ENCODE measurements at regions not wholly inside any gene's neighbourhood (a gene's known extent, or its start where the extent isn't known, plus 50 kb on each side); places are given as distances from the start of the nearest gene placed in this dataset.
A peak's percentile ranks its signal among the peaks of the same experiment; 100 is the strongest.

GRCh38 chr4:75302648-75303047, 211.6 kb downstream of the RCHY1 start:
- no peak overlapping the region for H4K8ac ChIP-seq (ENCODE audit: low read depth, low read length)
- H3K18ac ChIP-seq (ENCODE audit: low read length): no peak overlapping the region
- no peak overlapping the region for H3K14ac ChIP-seq (ENCODE audit: low read length)
- H3K4me2 ChIP-seq (ENCODE audit: insufficient read depth, low read length, poor library complexity, severe bottlenecking): no peak overlapping the region
- no peaks in the 10 kb centered on the region for H3K36me3 ChIP-seq (replicated peaks in 1 of 2; ENCODE audit: control insufficient read depth in 2 of 2, insufficient read depth in 2 of 2, low read length in 2 of 2)
- no peak overlapping the region for H4K91ac ChIP-seq (ENCODE audit: low read depth, low read length, poor library complexity)
- H3K23ac ChIP-seq (ENCODE audit: low read depth, low read length, poor library complexity): no peak overlapping the region
- H2BK5ac ChIP-seq (ENCODE audit: low read length): no peak overlapping the region
- peaks cover 2 to 4% of the 10 kb centered on the region in 2 donors for H3K4me1 ChIP-seq (ENCODE audit: control insufficient read depth in 2 of 2, insufficient read depth in 1 of 2, low read depth in 1 of 2, low read length in 2 of 2)
- no peak for DNase-seq (ENCODE audit: low spot score)
- WGBS, 2 donors (ENCODE audit: extremely low coverage in 2 of 2, insufficient read length in 2 of 2, insufficient replicate concordance in 1 of 2): no CpG with 5 or more reads among the region's 2 CpGs
- H2AK5ac ChIP-seq (ENCODE audit: low read depth, low read length): no peak overlapping the region
- H3K9me3 ChIP-seq (replicated peaks in 1 of 2; ENCODE audit: control insufficient read depth in 2 of 2, insufficient read depth in 1 of 2, low read depth in 1 of 2, low read length in 2 of 2): peaks cover 0 to 2% of the 10 kb centered on the region in 2 donors
- H2BK15ac ChIP-seq (ENCODE audit: low read length): no peak overlapping the region
- no peaks in the 10 kb centered on the region for H3K79me1 ChIP-seq (ENCODE audit: low read depth, low read length)
- no peak overlapping the region for H2AFZ ChIP-seq (ENCODE audit: low read length)
- no peak overlapping the region for H3K4ac ChIP-seq (ENCODE audit: low read length)
- H3K4me3 ChIP-seq (ENCODE audit: low read length in 2 of 2): no peak overlapping the region
- H2BK120ac ChIP-seq (ENCODE audit: low read depth, low read length): no peak overlapping the region
- H3K27ac ChIP-seq (replicated peaks; ENCODE audit: low read length): no peak overlapping the region
- peaks cover 0 to 25% (median 0%) of the 10 kb centered on the region in 3 experiments for H3K27me3 ChIP-seq (ENCODE audit: control insufficient read depth in 3 of 3, insufficient read depth in 3 of 3, low read depth in 1 of 3, low read length in 3 of 3)
- no peak overlapping the region for H2BK12ac ChIP-seq (ENCODE audit: low read length)
- no peak overlapping the region for H3K9ac ChIP-seq (ENCODE audit: low read depth, low read length, poor library complexity)

- Histone ChIP-seq H2BK15ac (ENCODE audit: low read length) (no peak overlapping the region), H2BK5ac (ENCODE audit: low read length) (no peak overlapping the region), H3K27ac (replicated peaks; ENCODE audit: low read length) (no peak overlapping the region), H4K8ac (ENCODE audit: low read depth, low read length) (no peak overlapping the region), H2AK5ac (ENCODE audit: low read depth, low read length) (no peak overlapping the region), H3K9ac (ENCODE audit: low read depth, low read length, poor library complexity) (no peak overlapping the region), H2BK120ac (ENCODE audit: low read depth, low read length) (no peak overlapping the region), H3K14ac (ENCODE audit: low read length) (no peak overlapping the region), H3K9me3 (replicated peaks in 1 of 2; ENCODE audit: control insufficient read depth in 2 of 2, insufficient read depth in 1 of 2, low read depth in 1 of 2, low read length in 2 of 2) (no peaks in the 10 kb centered on the region), H2AFZ (ENCODE audit: low read length) (no peak overlapping the region), H3K36me3 (replicated peaks in 1 of 2; ENCODE audit: control insufficient read depth in 2 of 2, insufficient read depth in 2 of 2, low read length in 2 of 2) (no peaks in the 10 kb centered on the region), H3K4ac (ENCODE audit: low read length) (no peak overlapping the region), H2BK12ac (ENCODE audit: low read length) (no peak overlapping the region), H3K4me1 (ENCODE audit: control insufficient read depth in 2 of 2, insufficient read depth in 1 of 2, low read depth in 1 of 2, low read length in 2 of 2) (no peaks in the 10 kb centered on the region), H3K23ac (ENCODE audit: low read depth, low read length, poor library complexity) (no peak overlapping the region), H4K91ac (ENCODE audit: low read depth, low read length, poor library complexity) (no peak overlapping the region), H3K4me2 (ENCODE audit: insufficient read depth, low read length, poor library complexity, severe bottlenecking) (no peak overlapping the region), H3K27me3 (ENCODE audit: control insufficient read depth in 3 of 3, insufficient read depth in 3 of 3, low read depth in 1 of 3, low read length in 3 of 3) (no peaks in the 10 kb centered on the region), H3K4me3 (ENCODE audit: low read length in 2 of 2) (no peak overlapping the region), H3K18ac (ENCODE audit: low read length) (no peak overlapping the region), H3K79me1 (ENCODE audit: low read depth, low read length) (no peaks in the 10 kb centered on the region)
- no CpG with 5 or more reads among the region's 7 CpGs for WGBS, 2 donors (ENCODE audit: extremely low coverage in 2 of 2, insufficient read length in 2 of 2, insufficient replicate concordance in 1 of 2)
- peak; percentile 14 for DNase-seq (ENCODE audit: low spot score)
Measured at GRCh38 chr4:75289914-75290582, 224.2 kb downstream of the RCHY1 start.

GRCh38 chr4:75287738-75288517, 226.3 kb downstream of the RCHY1 start:
- H3K4me2 ChIP-seq (ENCODE audit: insufficient read depth, low read length, poor library complexity, severe bottlenecking): no peak overlapping the region
- no peaks in the 10 kb centered on the region for H3K36me3 ChIP-seq (replicated peaks in 1 of 2; ENCODE audit: control insufficient read depth in 2 of 2, insufficient read depth in 2 of 2, low read length in 2 of 2)
- no peak overlapping the region for H3K18ac ChIP-seq (ENCODE audit: low read length)
- no peak overlapping the region for H2AFZ ChIP-seq (ENCODE audit: low read length)
- H4K91ac ChIP-seq (ENCODE audit: low read depth, low read length, poor library complexity): no peak overlapping the region
- no peak for DNase-seq (ENCODE audit: low spot score)
- no peak overlapping the region for H2BK120ac ChIP-seq (ENCODE audit: low read depth, low read length)
- H2BK5ac ChIP-seq (ENCODE audit: low read length): no peak overlapping the region
- H3K27ac ChIP-seq (replicated peaks; ENCODE audit: low read length): no peak overlapping the region
- no peak overlapping the region for H2AK5ac ChIP-seq (ENCODE audit: low read depth, low read length)
- no peak overlapping the region for H3K14ac ChIP-seq (ENCODE audit: low read length)
- no peaks in the 10 kb centered on the region for H3K27me3 ChIP-seq (ENCODE audit: control insufficient read depth in 3 of 3, insufficient read depth in 3 of 3, low read depth in 1 of 3, low read length in 3 of 3)
- no peak overlapping the region for H4K8ac ChIP-seq (ENCODE audit: low read depth, low read length)
- no peaks in the 10 kb centered on the region for H3K9me3 ChIP-seq (replicated peaks in 1 of 2; ENCODE audit: control insufficient read depth in 2 of 2, insufficient read depth in 1 of 2, low read depth in 1 of 2, low read length in 2 of 2)
- no peak overlapping the region for H2BK12ac ChIP-seq (ENCODE audit: low read length)
- H3K79me1 ChIP-seq (ENCODE audit: low read depth, low read length): no peaks in the 10 kb centered on the region
- H2BK15ac ChIP-seq (ENCODE audit: low read length): no peak overlapping the region
- H3K23ac ChIP-seq (ENCODE audit: low read depth, low read length, poor library complexity): no peak overlapping the region
- no peak overlapping the region for H3K9ac ChIP-seq (ENCODE audit: low read depth, low read length, poor library complexity)
- H3K4me1 ChIP-seq (ENCODE audit: control insufficient read depth in 2 of 2, insufficient read depth in 1 of 2, low read depth in 1 of 2, low read length in 2 of 2): no peaks in the 10 kb centered on the region
- no peak overlapping the region for H3K4me3 ChIP-seq (ENCODE audit: low read length in 2 of 2)
- WGBS, 2 donors (ENCODE audit: extremely low coverage in 2 of 2, insufficient read length in 2 of 2, insufficient replicate concordance in 1 of 2): no CpG with 5 or more reads among the region's 8 CpGs
- H3K4ac ChIP-seq (ENCODE audit: low read length): no peak overlapping the region

- Histone ChIP-seq H3K23ac (ENCODE audit: low read depth, low read length, poor library complexity) (no peak overlapping the region), H3K79me1 (ENCODE audit: low read depth, low read length) (no peaks in the 10 kb centered on the region), H3K4me2 (ENCODE audit: insufficient read depth, low read length, poor library complexity, severe bottlenecking) (no peak overlapping the region), H4K8ac (ENCODE audit: low read depth, low read length) (no peak overlapping the region), H2AK5ac (ENCODE audit: low read depth, low read length) (no peak overlapping the region), H2BK120ac (ENCODE audit: low read depth, low read length) (no peak overlapping the region), H3K36me3 (replicated peaks in 1 of 2; ENCODE audit: control insufficient read depth in 2 of 2, insufficient read depth in 2 of 2, low read length in 2 of 2) (no peaks in the 10 kb centered on the region), H2BK5ac (ENCODE audit: low read length) (no peak overlapping the region), H3K4me3 (ENCODE audit: low read length in 2 of 2) (no peak overlapping the region), H2BK15ac (ENCODE audit: low read length) (no peak overlapping the region), H3K27me3 (ENCODE audit: control insufficient read depth in 3 of 3, insufficient read depth in 3 of 3, low read depth in 1 of 3, low read length in 3 of 3) (no peaks in the 10 kb centered on the region), H3K4me1 (ENCODE audit: control insufficient read depth in 2 of 2, insufficient read depth in 1 of 2, low read depth in 1 of 2, low read length in 2 of 2) (no peaks in the 10 kb centered on the region), H3K14ac (ENCODE audit: low read length) (no peak overlapping the region), H3K18ac (ENCODE audit: low read length) (no peak overlapping the region), H3K9me3 (replicated peaks in 1 of 2; ENCODE audit: control insufficient read depth in 2 of 2, insufficient read depth in 1 of 2, low read depth in 1 of 2, low read length in 2 of 2) (no peaks in the 10 kb centered on the region), H2AFZ (ENCODE audit: low read length) (no peak overlapping the region), H3K9ac (ENCODE audit: low read depth, low read length, poor library complexity) (no peak overlapping the region), H2BK12ac (ENCODE audit: low read length) (no peak overlapping the region), H3K27ac (replicated peaks; ENCODE audit: low read length) (no peak overlapping the region), H3K4ac (ENCODE audit: low read length) (no peak overlapping the region), H4K91ac (ENCODE audit: low read depth, low read length, poor library complexity) (no peak overlapping the region)
- no peak for DNase-seq (ENCODE audit: low spot score)
- no CpG with 5 or more reads among the region's 2 CpGs for WGBS, 2 donors (ENCODE audit: extremely low coverage in 2 of 2, insufficient read length in 2 of 2, insufficient replicate concordance in 1 of 2)
Measured at GRCh38 chr4:75285837-75286236, 228.4 kb downstream of the RCHY1 start.
